PC-9 (cell line): ENCODE measurements at regions not wholly inside any gene's neighbourhood (a gene's known extent, or its start where the extent isn't known, plus 50 kb on each side); places are given as distances from the start of the nearest gene placed in this dataset.

Experiments used
- BruUV-seq: library from RNA; stranded (reverse); fragments of 400-500 nt; replicated peaks from 2 replicates; lab custom pipeline; 2021; lab: Mats Ljungman, UMichigan
- CTCF ChIA-PET: fragments of 300-600 bp; sonication (Branson Sonifier 250); formaldehyde crosslinking; loops from one replicate; lab custom pipeline; 2022; ENCODE audit warnings: antibody characterized with exemption; lab: Charles Lee
- POLR2A ChIA-PET: fragments of 300-600 bp; sonication (Branson Sonifier 250); formaldehyde crosslinking; loops from one replicate; lab custom pipeline; 2022; ENCODE audit warnings: antibody characterized with exemption; ENCODE audit not compliant: unreplicated experiment; lab: Charles Lee
- DNase-seq, 2 experiments: peaks; one replicate each; pipeline versions ENCODE4 v3.0.0 to v3.0.0-alpha.2; 2015 to 2022; ENCODE audit warnings: mixed read lengths in 1 of 2
- H2AFZ ChIP-seq: fragments of 200-600 bp; sonication (generic); 2 replicates; pipeline ENCODE4 v1.8.1; 2017; ENCODE audit warnings: antibody characterized with exemption
- H3F3A ChIP-seq: fragments of 200-600 bp; sonication (generic); 2 replicates; pipeline ENCODE4 v1.8.1; 2017; ENCODE audit warnings: antibody characterized with exemption, mild to moderate bottlenecking, low read depth; ENCODE audit not compliant: insufficient read depth
- H3K27ac ChIP-seq: fragments of 200-600 bp; sonication (generic); 2 replicates; pipeline ENCODE4 v1.6.1; 2016; ENCODE audit warnings: mixed run types
- H3K27me3 ChIP-seq: fragments of 200-600 bp; sonication (generic); 2 replicates; pipeline ENCODE4 v1.6.1; 2016; ENCODE audit warnings: low read depth, mixed run types; ENCODE audit not compliant: insufficient read depth
- H3K36me3 ChIP-seq: fragments of 200-600 bp; sonication (generic); 2 replicates; pipeline ENCODE4 v1.6.1; 2016; ENCODE audit warnings: low read depth, mixed run types
- H3K4me1 ChIP-seq: fragments of 200-600 bp; sonication (generic); replicated peaks from 2 replicates; pipeline ENCODE4 v1.6.1; 2016; ENCODE audit warnings: mixed run types; ENCODE audit not compliant: insufficient read depth
- H3K4me2 ChIP-seq: fragments of 200-600 bp; sonication (generic); 2 replicates; pipeline ENCODE4 v1.6.1; 2017; ENCODE audit warnings: mixed run types
- H3K4me3 ChIP-seq: fragments of 200-600 bp; sonication (generic); 2 replicates; pipeline ENCODE4 v1.6.1; 2016; ENCODE audit warnings: mixed run types
- H3K79me2 ChIP-seq: fragments of 200-600 bp; sonication (generic); 2 replicates; pipeline ENCODE4 v1.6.1; 2017; ENCODE audit warnings: low read depth, mixed run types
- H3K9me2 ChIP-seq: fragments of 200-600 bp; sonication (generic); 2 replicates; pipeline ENCODE4 v1.8.1; 2017; ENCODE audit warnings: mild to moderate bottlenecking; ENCODE audit not compliant: insufficient read depth
- H3K9me3 ChIP-seq: fragments of 200-600 bp; sonication (generic); 2 replicates; pipeline ENCODE4 v1.8.1; 2016; ENCODE audit warnings: low read depth; ENCODE audit not compliant: insufficient read depth
- H4K20me1 ChIP-seq: fragments of 200-600 bp; sonication (generic); 2 replicates; pipeline ENCODE4 v1.8.1; 2017; ENCODE audit not compliant: insufficient read depth
- EZH2 ChIP-seq: fragments of 200-600 bp; sonication (generic); IDR thresholded peaks from 2 replicates; pipeline ENCODE4 v1.8.0; 2017; ENCODE audit warnings: antibody characterized with exemption, low read depth
- intact Hi-C: fragments of 100-400 bp; cut with micrococcal nuclease; formaldehyde crosslinking; loops from one replicate; pipeline ENCODE4 v1.10.0; 2022; ENCODE audit not compliant: unreplicated experiment
- TF ChIP-seq, protein P1 (sequence below): fragments of 200-600 bp; sonication (generic); conservative IDR thresholded peaks from 2 replicates; pipeline ENCODE4 v1.6.1; 2017; ENCODE audit warnings: mixed run types, antibody characterized with exemption, mild to moderate bottlenecking, moderate library complexity

DNA sequence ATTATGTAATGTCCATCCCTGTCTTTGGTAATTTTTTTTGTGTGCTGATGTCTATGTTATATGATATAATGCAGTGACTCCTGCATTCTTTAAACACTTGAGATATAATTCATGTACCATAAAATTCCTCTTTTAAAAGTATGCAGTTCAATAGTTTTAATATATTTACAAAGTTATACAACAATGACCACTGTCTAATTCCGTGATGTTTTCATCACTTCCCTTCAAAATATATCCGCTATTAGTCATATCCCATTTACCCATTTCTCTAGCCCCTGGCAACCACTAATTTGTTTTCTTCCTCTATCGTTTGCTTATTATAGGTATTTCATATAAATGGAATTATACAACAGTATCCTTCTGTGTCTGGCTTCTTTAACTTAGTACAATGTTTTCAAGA is 64.9 kb upstream of the SUCLG2 start:
- Histone ChIP-seq H3K79me2 (no peaks in the 10 kb centered on the region), H3K9me2 (no peaks in the 10 kb centered on the region), H3K4me1 (no peaks in the 10 kb centered on the region), H3K9me3 (no peaks in the 10 kb centered on the region), H3K4me2 (no peak overlapping the region), H3K4me3 (no peak overlapping the region), H3F3A (no peaks in the 10 kb centered on the region), H3K27me3 (no peaks in the 10 kb centered on the region), H4K20me1 (no peaks in the 10 kb centered on the region), H3K27ac (no peak overlapping the region), H2AFZ (no peak overlapping the region), H3K36me3 (no peaks in the 10 kb centered on the region)
- no TSS peak for BruUV-seq
- POLR2A ChIA-PET: no interaction called here
- TF ChIP-seq, protein P1, sequence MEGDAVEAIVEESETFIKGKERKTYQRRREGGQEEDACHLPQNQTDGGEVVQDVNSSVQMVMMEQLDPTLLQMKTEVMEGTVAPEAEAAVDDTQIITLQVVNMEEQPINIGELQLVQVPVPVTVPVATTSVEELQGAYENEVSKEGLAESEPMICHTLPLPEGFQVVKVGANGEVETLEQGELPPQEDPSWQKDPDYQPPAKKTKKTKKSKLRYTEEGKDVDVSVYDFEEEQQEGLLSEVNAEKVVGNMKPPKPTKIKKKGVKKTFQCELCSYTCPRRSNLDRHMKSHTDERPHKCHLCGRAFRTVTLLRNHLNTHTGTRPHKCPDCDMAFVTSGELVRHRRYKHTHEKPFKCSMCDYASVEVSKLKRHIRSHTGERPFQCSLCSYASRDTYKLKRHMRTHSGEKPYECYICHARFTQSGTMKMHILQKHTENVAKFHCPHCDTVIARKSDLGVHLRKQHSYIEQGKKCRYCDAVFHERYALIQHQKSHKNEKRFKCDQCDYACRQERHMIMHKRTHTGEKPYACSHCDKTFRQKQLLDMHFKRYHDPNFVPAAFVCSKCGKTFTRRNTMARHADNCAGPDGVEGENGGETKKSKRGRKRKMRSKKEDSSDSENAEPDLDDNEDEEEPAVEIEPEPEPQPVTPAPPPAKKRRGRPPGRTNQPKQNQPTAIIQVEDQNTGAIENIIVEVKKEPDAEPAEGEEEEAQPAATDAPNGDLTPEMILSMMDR: no peak
- TF ChIP-seq EZH2: no peak
- peak in 1 of 2 experiments; percentile 47 for DNase-seq
- intact Hi-C loops: no loop called here
- CTCF ChIA-PET: no interaction called here

DNA sequence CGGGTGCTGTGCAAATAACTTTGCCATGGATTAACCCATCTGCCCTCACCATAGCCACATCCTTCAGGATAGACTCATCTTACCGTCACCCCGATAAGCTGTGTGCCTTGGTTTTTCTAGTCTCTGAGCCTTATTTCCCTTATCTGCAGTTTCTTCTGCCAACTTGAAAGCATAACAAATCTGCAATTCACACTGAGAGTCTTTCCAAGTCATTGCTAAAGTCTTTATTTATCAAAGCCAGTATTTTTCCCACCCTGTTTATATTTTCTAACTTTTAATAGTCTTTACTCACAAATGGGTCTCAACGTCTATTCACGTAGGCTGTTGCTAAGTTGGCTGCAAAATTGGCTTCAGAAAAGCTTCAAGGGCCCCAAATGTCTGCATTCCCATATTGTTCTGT is 61.6 kb upstream of the SUCLG2 start:
- no TSS peak for BruUV-seq
- no peak overlapping the region for H3K27ac ChIP-seq
- no peaks in the 10 kb centered on the region for H3K9me3 ChIP-seq
- H3K36me3 ChIP-seq: no peaks in the 10 kb centered on the region
- no peak for DNase-seq
- H3K4me3 ChIP-seq: no peak overlapping the region
- no peaks in the 10 kb centered on the region for H4K20me1 ChIP-seq
- H2AFZ ChIP-seq: no peak overlapping the region
- H3K4me1 ChIP-seq: no peaks in the 10 kb centered on the region
- H3K4me2 ChIP-seq: no peak overlapping the region
- TF ChIP-seq, protein P1: no peak
- no peak for TF ChIP-seq EZH2
- ChIA-PET CTCF (no interaction called here), POLR2A (no interaction called here)
- intact Hi-C loops: no loop called here
- no peaks in the 10 kb centered on the region for H3K27me3 ChIP-seq
- H3K79me2 ChIP-seq: no peaks in the 10 kb centered on the region
- H3K9me2 ChIP-seq: no peaks in the 10 kb centered on the region
- no peaks in the 10 kb centered on the region for H3F3A ChIP-seq

DNA sequence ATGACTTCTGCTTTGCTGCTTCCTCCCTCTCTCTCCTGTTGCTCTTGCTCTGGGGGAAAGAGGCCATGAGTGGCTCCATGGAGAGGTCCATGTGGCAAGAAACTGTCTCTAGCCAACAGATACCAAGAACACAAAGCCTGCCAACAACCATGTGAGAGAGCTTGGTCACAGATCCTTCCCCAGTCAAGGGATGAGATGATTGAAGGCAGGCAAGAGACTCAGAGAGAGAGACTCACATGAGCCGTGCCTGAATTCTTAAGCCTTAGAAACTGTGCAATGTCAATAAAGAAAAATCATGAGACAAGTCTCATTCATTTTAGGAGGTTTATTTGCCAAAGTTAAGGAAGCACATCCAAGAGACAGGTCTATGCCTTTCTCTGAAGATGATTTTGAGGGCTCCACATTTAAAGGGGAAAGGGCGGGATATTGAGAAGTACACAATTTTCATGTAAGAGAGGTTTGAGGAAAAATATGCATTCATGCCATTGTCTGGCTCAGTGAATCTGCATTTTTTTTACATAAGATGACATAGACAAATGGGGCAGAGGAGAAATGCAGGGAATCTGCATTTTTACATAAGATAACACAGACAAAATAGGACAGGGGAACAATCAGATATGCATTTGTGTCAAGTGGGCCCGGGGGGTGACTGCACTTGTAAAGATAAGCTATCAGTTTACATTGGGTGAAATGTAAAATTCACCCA is 59.5 kb upstream of the SUCLG2 start:
- H3K36me3 ChIP-seq: no peaks in the 10 kb centered on the region
- H3F3A ChIP-seq: no peaks in the 10 kb centered on the region
- H3K9me2 ChIP-seq: no peaks in the 10 kb centered on the region
- intact Hi-C loops: no loop called here
- no peak overlapping the region for H3K4me2 ChIP-seq
- no TSS peak for BruUV-seq
- H3K79me2 ChIP-seq: no peaks in the 10 kb centered on the region
- no peaks in the 10 kb centered on the region for H4K20me1 ChIP-seq
- H3K27ac ChIP-seq: no peak overlapping the region
- CTCF ChIA-PET: no interaction called here
- no peak for TF ChIP-seq EZH2
- TF ChIP-seq, protein P1: no peak
- POLR2A ChIA-PET: no interaction called here
- DNase-seq: no peak
- no peaks in the 10 kb centered on the region for H3K27me3 ChIP-seq
- H3K4me1 ChIP-seq: no peaks in the 10 kb centered on the region
- no peaks in the 10 kb centered on the region for H3K9me3 ChIP-seq
- no peak overlapping the region for H3K4me3 ChIP-seq
- no peak overlapping the region for H2AFZ ChIP-seq
